Endothelial cell of umbilical vein (primary cell): ENCODE measurements at regions not wholly inside any gene's neighbourhood (a gene's known extent, or its start where the extent isn't known, plus 50 kb on each side); places are given as distances from the start of the nearest gene placed in this dataset.

ENCODE experiments used
- EZH2 ChIP-seq: IDR thresholded peaks from 2 replicates; pipeline ENCODE4 v1.6.1; 2012; ENCODE audit warnings: borderline replicate concordance, low read depth, mild to moderate bottlenecking, moderate library complexity, low read length, inconsistent platforms; ENCODE audit not compliant: severe bottlenecking
- FOS ChIP-seq: IDR thresholded peaks from 2 replicates; pipeline ENCODE4 v1.6.1; 2011; ENCODE audit warnings: mild to moderate bottlenecking, low read length, moderate library complexity, borderline replicate concordance; ENCODE audit not compliant: insufficient read depth
- POLR2A ChIP-seq: IDR thresholded peaks from 2 replicates; pipeline ENCODE4 v1.6.1; 2012; ENCODE audit warnings: low read depth, mild to moderate bottlenecking, control low read depth, low read length
- POLR2AphosphoS5 ChIP-seq: IDR thresholded peaks from 2 replicates; pipeline ENCODE4 v1.6.1; 2012; ENCODE audit warnings: low read depth, mild to moderate bottlenecking, control low read depth, low read length, moderate library complexity; ENCODE audit not compliant: insufficient read depth
- TF ChIP-seq, protein P1 (sequence below), 2 donors: IDR thresholded peaks; 1 replicate in 1 of 2; 2 replicates in 1 of 2; pipeline ENCODE4 v1.5.1; 2011; ENCODE audit warnings: low read length in 2 of 2, mild to moderate bottlenecking in 2 of 2, moderate library complexity in 2 of 2, control low read depth in 1 of 2, inconsistent platforms in 1 of 2, low read depth in 1 of 2; ENCODE audit not compliant: insufficient read depth in 1 of 2; ENCODE audit errors: extremely low read depth in 1 of 2

DNA sequence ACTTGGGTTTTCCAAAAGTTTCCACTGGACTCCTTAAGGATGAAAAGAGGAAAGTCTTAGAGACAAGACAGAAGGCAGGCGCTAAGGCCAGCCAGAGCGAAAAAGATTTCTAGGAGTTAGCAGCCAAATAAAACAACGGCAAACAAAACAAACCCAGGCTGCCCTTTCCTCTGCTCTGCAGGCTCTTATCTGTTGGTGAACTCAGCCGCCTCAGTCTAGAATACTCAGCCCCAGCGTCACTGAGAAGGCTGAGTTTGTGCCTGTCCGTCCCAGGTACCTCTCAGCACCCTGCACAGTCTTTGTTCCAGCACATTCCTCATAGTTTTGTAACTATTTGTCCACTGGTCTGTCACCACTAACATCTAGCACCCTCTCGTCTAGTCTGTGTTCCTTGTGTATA, 75.6 kb upstream of the FAM9C start:
- TF ChIP-seq, protein P1, sequence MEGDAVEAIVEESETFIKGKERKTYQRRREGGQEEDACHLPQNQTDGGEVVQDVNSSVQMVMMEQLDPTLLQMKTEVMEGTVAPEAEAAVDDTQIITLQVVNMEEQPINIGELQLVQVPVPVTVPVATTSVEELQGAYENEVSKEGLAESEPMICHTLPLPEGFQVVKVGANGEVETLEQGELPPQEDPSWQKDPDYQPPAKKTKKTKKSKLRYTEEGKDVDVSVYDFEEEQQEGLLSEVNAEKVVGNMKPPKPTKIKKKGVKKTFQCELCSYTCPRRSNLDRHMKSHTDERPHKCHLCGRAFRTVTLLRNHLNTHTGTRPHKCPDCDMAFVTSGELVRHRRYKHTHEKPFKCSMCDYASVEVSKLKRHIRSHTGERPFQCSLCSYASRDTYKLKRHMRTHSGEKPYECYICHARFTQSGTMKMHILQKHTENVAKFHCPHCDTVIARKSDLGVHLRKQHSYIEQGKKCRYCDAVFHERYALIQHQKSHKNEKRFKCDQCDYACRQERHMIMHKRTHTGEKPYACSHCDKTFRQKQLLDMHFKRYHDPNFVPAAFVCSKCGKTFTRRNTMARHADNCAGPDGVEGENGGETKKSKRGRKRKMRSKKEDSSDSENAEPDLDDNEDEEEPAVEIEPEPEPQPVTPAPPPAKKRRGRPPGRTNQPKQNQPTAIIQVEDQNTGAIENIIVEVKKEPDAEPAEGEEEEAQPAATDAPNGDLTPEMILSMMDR (IDR thresholded peaks at IDR 0.05; ENCODE audit: extremely low read depth in 1 of 2, insufficient read depth in 1 of 2, low read depth in 1 of 2, low read length in 2 of 2) = no peak
- no peak for TF ChIP-seq EZH2
- no peak for TF ChIP-seq POLR2AphosphoS5
- no peak for TF ChIP-seq POLR2A
- TF ChIP-seq FOS = no peak
